ENCODE measurements at regions not wholly inside any gene's neighbourhood (a gene's known extent, or its start where the extent isn't known, plus 50 kb on each side); places are given as distances from the start of the nearest gene placed in this dataset.

- no peaks in the 10 kb centered on the region for H3K36me3 ChIP-seq (ENCODE audit: insufficient read depth, low read length)
- no peaks in the 10 kb centered on the region for H3K27me3 ChIP-seq (ENCODE audit: control insufficient read depth in 1 of 2, insufficient read depth in 2 of 2, low read length in 2 of 2)
- ChIA-PET POLR2A (no interaction called here), CTCF (no interaction called here)
- no peak for TF ChIP-seq CTCF (IDR thresholded peaks at IDR 0.05)
- H3K4me3 ChIP-seq (ENCODE audit: low read length), result no peak overlapping the region
- DNase-seq (no peak), ATAC-seq (ENCODE audit: poor library complexity) (no peak)
- H3K27ac ChIP-seq (ENCODE audit: low read depth in 1 of 2, low read length in 2 of 2), result no peak overlapping the region
- H3K4me1 ChIP-seq (ENCODE audit: insufficient read depth, low read length), result no peaks in the 10 kb centered on the region
- Mint-ChIP-seq H3K36me3 (ENCODE audit: low read depth) (no peaks in the 10 kb centered on the region), H3K27me3 (no peaks in the 10 kb centered on the region), H3K9me3 (no peaks in the 10 kb centered on the region), H3K4me3 (no peak overlapping the region), H3K27ac (no peak overlapping the region), H3K4me1 (ENCODE audit: low read depth) (no peaks in the 10 kb centered on the region)
- no peaks in the 10 kb centered on the region for H3K9me3 ChIP-seq (ENCODE audit: control insufficient read depth in 1 of 2, insufficient read depth in 1 of 2, low read length in 2 of 2)
- intact Hi-C loops (cut with DNase I, micrococcal nuclease), result no loop called here
Observed at GRCh38 chr4:20486433-20486832, 213.8 kb upstream of the PACRGL start.

GRCh38 chr4:20487446-20487845 is 212.8 kb upstream of the PACRGL start:
- ChIA-PET POLR2A (no interaction called here), CTCF (no interaction called here)
- TF ChIP-seq CTCF (IDR thresholded peaks at IDR 0.05), result no peak
- Mint-ChIP-seq H3K27ac (no peak overlapping the region), H3K9me3 (no peaks in the 10 kb centered on the region), H3K27me3 (no peaks in the 10 kb centered on the region), H3K4me1 (ENCODE audit: low read depth) (no peaks in the 10 kb centered on the region), H3K4me3 (no peak overlapping the region), H3K36me3 (ENCODE audit: low read depth) (no peaks in the 10 kb centered on the region)
- no peaks in the 10 kb centered on the region for H3K36me3 ChIP-seq (ENCODE audit: insufficient read depth, low read length)
- DNase-seq (no peak), ATAC-seq (ENCODE audit: poor library complexity) (no peak)
- H3K9me3 ChIP-seq (ENCODE audit: control insufficient read depth in 1 of 2, insufficient read depth in 1 of 2, low read length in 2 of 2), result no peaks in the 10 kb centered on the region
- H3K27ac ChIP-seq (ENCODE audit: low read depth in 1 of 2, low read length in 2 of 2), result no peak overlapping the region
- no peaks in the 10 kb centered on the region for H3K4me1 ChIP-seq (ENCODE audit: insufficient read depth, low read length)
- intact Hi-C loops (cut with DNase I, micrococcal nuclease), result no loop called here
- no peaks in the 10 kb centered on the region for H3K27me3 ChIP-seq (ENCODE audit: control insufficient read depth in 1 of 2, insufficient read depth in 2 of 2, low read length in 2 of 2)
- H3K4me3 ChIP-seq (ENCODE audit: low read length), result no peak overlapping the region

GRCh38 chr4:20487852-20488251 is 212.4 kb upstream of the PACRGL start:
- Mint-ChIP-seq H3K27me3 (no peaks in the 10 kb centered on the region), H3K4me1 (ENCODE audit: low read depth) (no peaks in the 10 kb centered on the region), H3K27ac (no peak overlapping the region), H3K4me3 (no peak overlapping the region), H3K36me3 (ENCODE audit: low read depth) (no peaks in the 10 kb centered on the region), H3K9me3 (no peaks in the 10 kb centered on the region)
- Histone ChIP-seq H3K9me3 (ENCODE audit: control insufficient read depth in 1 of 2, insufficient read depth in 1 of 2, low read length in 2 of 2) (no peaks in the 10 kb centered on the region), H3K27ac (ENCODE audit: low read depth in 1 of 2, low read length in 2 of 2) (no peak overlapping the region), H3K27me3 (ENCODE audit: control insufficient read depth in 1 of 2, insufficient read depth in 2 of 2, low read length in 2 of 2) (no peaks in the 10 kb centered on the region), H3K4me3 (ENCODE audit: low read length) (no peak overlapping the region), H3K4me1 (ENCODE audit: insufficient read depth, low read length) (no peaks in the 10 kb centered on the region), H3K36me3 (ENCODE audit: insufficient read depth, low read length) (no peaks in the 10 kb centered on the region)
- ChIA-PET POLR2A (no interaction called here), CTCF (no interaction called here)
- no peak for ATAC-seq (ENCODE audit: poor library complexity)
- no peak for TF ChIP-seq CTCF (IDR thresholded peaks at IDR 0.05)
- intact Hi-C loops (cut with DNase I, micrococcal nuclease), result no loop called here
- DNase-seq, result no peak
